Trophoblast cell (in vitro differentiated cells and primary cell): ENCODE measurements at regions not wholly inside any gene's neighbourhood (a gene's known extent, or its start where the extent isn't known, plus 50 kb on each side); places are given as distances from the start of the nearest gene placed in this dataset.

Experiments used
- DNase-seq, 2 donors: peaks; one replicate each; pipeline ENCODE4 v3.0.0-alpha.2; 2016
- H2AFZ ChIP-seq: 2 replicates; pipeline ENCODE4 v1.6.1; 2013; ENCODE audit warnings: low read length, moderate library complexity, mild to moderate bottlenecking; ENCODE audit not compliant: insufficient read depth, poor library complexity
- H2AK5ac ChIP-seq: 2 replicates; pipeline ENCODE4 v1.6.1; 2013; ENCODE audit warnings: mild to moderate bottlenecking, low read length
- H2BK120ac ChIP-seq: 2 replicates; pipeline ENCODE4 v1.6.1; 2013; ENCODE audit warnings: low read length, mild to moderate bottlenecking, moderate library complexity; ENCODE audit not compliant: insufficient read depth, poor library complexity
- H2BK12ac ChIP-seq: 2 replicates; pipeline ENCODE4 v1.6.1; 2013; ENCODE audit warnings: mild to moderate bottlenecking, low read length, moderate library complexity
- H2BK5ac ChIP-seq: 2 replicates; pipeline ENCODE4 v1.6.1; 2013; ENCODE audit warnings: low read length, low read depth, moderate library complexity, mild to moderate bottlenecking; ENCODE audit not compliant: poor library complexity
- H3K14ac ChIP-seq: 2 replicates; pipeline ENCODE4 v1.6.1; 2013; ENCODE audit warnings: mild to moderate bottlenecking, low read length
- H3K18ac ChIP-seq: 2 replicates; pipeline ENCODE4 v1.6.1; 2013; ENCODE audit warnings: mild to moderate bottlenecking, low read length
- H3K23ac ChIP-seq: 2 replicates; pipeline ENCODE4 v1.6.1; 2013; ENCODE audit warnings: low read length
- H3K27ac ChIP-seq: 2 replicates; pipeline ENCODE4 v1.5.1; 2013; ENCODE audit warnings: low read depth, mild to moderate bottlenecking, inconsistent platforms, low read length, moderate library complexity
- H3K27me3 ChIP-seq: 2 replicates; pipeline ENCODE4 v1.6.1; 2013; ENCODE audit warnings: inconsistent platforms, mild to moderate bottlenecking, low read length, moderate library complexity; ENCODE audit not compliant: insufficient read depth
- H3K36me3 ChIP-seq, 2 experiments: 1 replicate in 1 of 2; 2 replicates in 1 of 2; pipeline ENCODE4 v1.6.1; 2013; ENCODE audit warnings: low read length in 2 of 2, mild to moderate bottlenecking in 2 of 2, moderate library complexity in 1 of 2; ENCODE audit not compliant: insufficient read depth in 2 of 2, control insufficient read depth in 1 of 2
- H3K4ac ChIP-seq: 2 replicates; pipeline ENCODE4 v1.6.1; 2013; ENCODE audit warnings: low read depth, mild to moderate bottlenecking, low read length, moderate library complexity
- H3K4me1 ChIP-seq, 2 experiments: 1 replicate in 1 of 2; 2 replicates in 1 of 2; pipeline ENCODE4 v1.6.1; 2013; ENCODE audit warnings: low read length in 2 of 2, mild to moderate bottlenecking in 2 of 2, moderate library complexity in 1 of 2; ENCODE audit not compliant: insufficient read depth in 2 of 2, control insufficient read depth in 1 of 2
- H3K4me2 ChIP-seq: 2 replicates; pipeline ENCODE4 v1.6.1; 2013; ENCODE audit warnings: inconsistent platforms, mild to moderate bottlenecking, low read length, moderate library complexity
- H3K4me3 ChIP-seq: 2 replicates; pipeline ENCODE4 v1.5.1; 2013; ENCODE audit warnings: mild to moderate bottlenecking, low read depth, low read length, inconsistent platforms
- H3K79me1 ChIP-seq: one replicate; pipeline ENCODE4 v1.6.1; 2013; ENCODE audit warnings: low read length
- H3K79me2 ChIP-seq: 2 replicates; pipeline ENCODE4 v1.6.1; 2013; ENCODE audit warnings: low read length, mild to moderate bottlenecking; ENCODE audit not compliant: control insufficient read depth, insufficient read depth, poor library complexity
- H3K9ac ChIP-seq: 2 replicates; pipeline ENCODE4 v1.6.1; 2013; ENCODE audit warnings: mild to moderate bottlenecking, low read length
- H3K9me3 ChIP-seq: 2 replicates; pipeline ENCODE4 v1.6.1; 2013; ENCODE audit warnings: low read depth, mild to moderate bottlenecking, control low read depth, inconsistent platforms, low read length; ENCODE audit not compliant: insufficient read depth
- H4K12ac ChIP-seq: 2 replicates; pipeline ENCODE4 v1.6.1; 2013; ENCODE audit warnings: low read depth, mild to moderate bottlenecking, low read length, moderate library complexity
- H4K8ac ChIP-seq: 2 replicates; pipeline ENCODE4 v1.6.1; 2013; ENCODE audit warnings: low read depth, mild to moderate bottlenecking, low read length, moderate library complexity
- H4K91ac ChIP-seq: one replicate; pipeline ENCODE4 v1.6.1; 2013; ENCODE audit warnings: low read depth, mild to moderate bottlenecking, low read length, moderate library complexity
- WGBS: extraction: QIAGEN DNeasy Blood & Tissue Kit; methylation state at CpG from one replicate; pipeline ENCODE4 v1.1.7; 2013; ENCODE audit warnings: missing lambda C conversion rate; ENCODE audit not compliant: insufficient read length, insufficient coverage; ENCODE audit errors: extremely low coverage; 5-methylcytosine and 5-hydroxymethylcytosine counted together

- Histone ChIP-seq H3K4me2 (no peak overlapping the region), H3K4me1 (peaks cover 10 to 11% of the 10 kb centered on the region in 2 experiments), H4K91ac (no peak overlapping the region), H4K12ac (no peak overlapping the region), H3K27me3 (no peaks in the 10 kb centered on the region), H3K14ac (no peak overlapping the region), H3K79me1 (peaks cover 13% of the 10 kb centered on the region), H3K27ac (no peak overlapping the region), H4K8ac (no peak overlapping the region), H3K36me3 (no peaks in the 10 kb centered on the region), H3K4me3 (no peak overlapping the region), H2AFZ (no peak overlapping the region), H2BK5ac (no peak overlapping the region), H3K9me3 (no peaks in the 10 kb centered on the region), H3K18ac (no peak overlapping the region), H2BK120ac (no peak overlapping the region), H2BK12ac (no peak overlapping the region), H3K4ac (no peak overlapping the region), H3K79me2 (peaks cover 2% of the 10 kb centered on the region), H2AK5ac (no peak overlapping the region), H3K23ac (no peak overlapping the region), H3K9ac (no peak overlapping the region)
- WGBS, result no CpG with 5 or more reads among the region's 3 CpGs
- no peak for DNase-seq
Measured at GRCh38 chr9:106625259-106625789, 237.6 kb upstream of the ZNF462 start.

- no peak overlapping the region for H2AFZ ChIP-seq
- H2AK5ac ChIP-seq, result no peak overlapping the region
- H3K4me2 ChIP-seq, result no peak overlapping the region
- DNase-seq, result no peak
- H3K27ac ChIP-seq, result no peak overlapping the region
- no peak overlapping the region for H3K4ac ChIP-seq
- H3K9ac ChIP-seq, result no peak overlapping the region
- peaks cover 2 to 3% of the 10 kb centered on the region in 2 experiments for H3K4me1 ChIP-seq
- no peaks in the 10 kb centered on the region for H3K9me3 ChIP-seq
- H3K14ac ChIP-seq, result no peak overlapping the region
- no peaks in the 10 kb centered on the region for H3K36me3 ChIP-seq
- no CpG with 5 or more reads among the region's 6 CpGs for WGBS
- no peak overlapping the region for H2BK120ac ChIP-seq
- H4K8ac ChIP-seq, result no peak overlapping the region
- no peak overlapping the region for H2BK12ac ChIP-seq
- no peak overlapping the region for H3K18ac ChIP-seq
- no peak overlapping the region for H3K4me3 ChIP-seq
- H3K79me1 ChIP-seq, result peaks cover 5% of the 10 kb centered on the region
- no peaks in the 10 kb centered on the region for H3K27me3 ChIP-seq
- no peak overlapping the region for H3K23ac ChIP-seq
- H2BK5ac ChIP-seq, result no peak overlapping the region
- H3K79me2 ChIP-seq, result no peaks in the 10 kb centered on the region
- no peak overlapping the region for H4K91ac ChIP-seq
- no peak overlapping the region for H4K12ac ChIP-seq
Measured at GRCh38 chr9:106626936-106627335, 236.0 kb upstream of the ZNF462 start.

- Histone ChIP-seq H2BK12ac (no peak overlapping the region), H2AK5ac (no peak overlapping the region), H3K4me2 (no peak overlapping the region), H3K79me2 (no peaks in the 10 kb centered on the region), H3K27me3 (no peaks in the 10 kb centered on the region), H3K4me1 (peaks cover 0 to 4% of the 10 kb centered on the region in 2 experiments), H3K18ac (no peak overlapping the region), H3K36me3 (no peaks in the 10 kb centered on the region), H3K9ac (no peak overlapping the region), H2AFZ (no peak overlapping the region), H3K4me3 (no peak overlapping the region), H3K4ac (no peak overlapping the region), H2BK120ac (no peak overlapping the region), H3K27ac (no peak overlapping the region), H3K14ac (no peak overlapping the region), H4K8ac (no peak overlapping the region), H3K9me3 (no peaks in the 10 kb centered on the region), H4K91ac (no peak overlapping the region), H3K23ac (no peak overlapping the region), H2BK5ac (no peak overlapping the region), H3K79me1 (peaks cover 4% of the 10 kb centered on the region), H4K12ac (no peak overlapping the region)
- DNase-seq, result peak in 1 of 2 donors; percentile 27
- no CpG with 5 or more reads among the region's 3 CpGs for WGBS
Measured at GRCh38 chr9:106632621-106633020, 230.3 kb upstream of the ZNF462 start.

GRCh38 chr9:106634183-106634582 is 228.8 kb upstream of the ZNF462 start:
- Histone ChIP-seq H3K79me2 (no peaks in the 10 kb centered on the region), H3K9me3 (no peaks in the 10 kb centered on the region), H3K4me3 (no peak overlapping the region), H3K36me3 (no peaks in the 10 kb centered on the region), H2AFZ (no peak overlapping the region), H4K12ac (no peak overlapping the region), H2BK120ac (no peak overlapping the region), H4K91ac (no peak overlapping the region), H3K9ac (no peak overlapping the region), H3K79me1 (peaks cover 4% of the 10 kb centered on the region), H3K4me2 (no peak overlapping the region), H3K27ac (no peak overlapping the region), H3K4ac (no peak overlapping the region), H4K8ac (no peak overlapping the region), H3K23ac (no peak overlapping the region), H3K14ac (no peak overlapping the region), H3K18ac (no peak overlapping the region), H2AK5ac (no peak overlapping the region), H2BK12ac (no peak overlapping the region), H2BK5ac (no peak overlapping the region), H3K27me3 (no peaks in the 10 kb centered on the region), H3K4me1 (peaks cover 0 to 4% of the 10 kb centered on the region in 2 experiments)
- DNase-seq, result peak in 1 of 2 donors; percentile 62
- no CpG with 5 or more reads among the region's 1 CpG for WGBS
